K562 (cell line): ENCODE measurements at regions not wholly inside any gene's neighbourhood (a gene's known extent, or its start where the extent isn't known, plus 50 kb on each side); places are given as distances from the start of the nearest gene placed in this dataset.

Experiments used
- BACH1 ChIP-seq: fragments of 200-800 bp; sonication (Bioruptor generic); IDR thresholded peaks from 2 replicates; pipeline ENCODE4 v1.6.1; 2016; ENCODE audit warnings: missing genetic modification characterization, missing compliant biosample characterization
- E2F8 ChIP-seq: fragments of 450-650 bp; IDR thresholded peaks from 2 replicates; pipeline ENCODE4 v1.7.1; 2018; ENCODE audit warnings: mild to moderate bottlenecking, low read depth; ENCODE audit not compliant: partially characterized antibody
- EP300 ChIP-seq: IDR thresholded peaks from 2 replicates; pipeline ENCODE4 v1.6.1; 2012; ENCODE audit warnings: low read length, improper control_type of control experiment
- FOXJ2 ChIP-seq: fragments of 200-800 bp; sonication (Bioruptor generic); IDR thresholded peaks from 2 replicates; pipeline ENCODE4 v1.6.1; 2016; ENCODE audit warnings: missing genetic modification characterization, missing compliant biosample characterization
- MAFK ChIP-seq: IDR thresholded peaks from 2 replicates; pipeline ENCODE4 v1.6.1; 2011; ENCODE audit warnings: low read length, improper control_type of control experiment
- NFIC ChIP-seq: fragments of 450-650 bp; IDR thresholded peaks from 2 replicates; pipeline ENCODE4 v1.6.1; 2017; ENCODE audit warnings: mild to moderate bottlenecking, inconsistent platforms
- POLR2A ChIP-seq: fragments of 450-650 bp; conservative IDR thresholded peaks from 2 replicates; pipeline ENCODE4 v1.6.1; 2016
- RBM14 ChIP-seq: fragments of 200-400 bp; formaldehyde crosslinking; IDR thresholded peaks from 2 replicates; pipeline ENCODE4 v1.6.1; 2018; ENCODE audit warnings: low read depth, mild to moderate bottlenecking, low read length, moderate library complexity, borderline replicate concordance; ENCODE audit not compliant: insufficient read depth
- ZNF143 ChIP-seq: sonication (generic); formaldehyde crosslinking; IDR thresholded peaks from 2 replicates; pipeline ENCODE4 v1.9.0; 2022; ENCODE audit warnings: mild to moderate bottlenecking, missing genetic modification reagents
- ZNF212 ChIP-seq: fragments of 450-650 bp; formaldehyde crosslinking; IDR thresholded peaks from 2 replicates; pipeline ENCODE4 v1.4.0; 2020; ENCODE audit warnings: mild to moderate bottlenecking

DNA sequence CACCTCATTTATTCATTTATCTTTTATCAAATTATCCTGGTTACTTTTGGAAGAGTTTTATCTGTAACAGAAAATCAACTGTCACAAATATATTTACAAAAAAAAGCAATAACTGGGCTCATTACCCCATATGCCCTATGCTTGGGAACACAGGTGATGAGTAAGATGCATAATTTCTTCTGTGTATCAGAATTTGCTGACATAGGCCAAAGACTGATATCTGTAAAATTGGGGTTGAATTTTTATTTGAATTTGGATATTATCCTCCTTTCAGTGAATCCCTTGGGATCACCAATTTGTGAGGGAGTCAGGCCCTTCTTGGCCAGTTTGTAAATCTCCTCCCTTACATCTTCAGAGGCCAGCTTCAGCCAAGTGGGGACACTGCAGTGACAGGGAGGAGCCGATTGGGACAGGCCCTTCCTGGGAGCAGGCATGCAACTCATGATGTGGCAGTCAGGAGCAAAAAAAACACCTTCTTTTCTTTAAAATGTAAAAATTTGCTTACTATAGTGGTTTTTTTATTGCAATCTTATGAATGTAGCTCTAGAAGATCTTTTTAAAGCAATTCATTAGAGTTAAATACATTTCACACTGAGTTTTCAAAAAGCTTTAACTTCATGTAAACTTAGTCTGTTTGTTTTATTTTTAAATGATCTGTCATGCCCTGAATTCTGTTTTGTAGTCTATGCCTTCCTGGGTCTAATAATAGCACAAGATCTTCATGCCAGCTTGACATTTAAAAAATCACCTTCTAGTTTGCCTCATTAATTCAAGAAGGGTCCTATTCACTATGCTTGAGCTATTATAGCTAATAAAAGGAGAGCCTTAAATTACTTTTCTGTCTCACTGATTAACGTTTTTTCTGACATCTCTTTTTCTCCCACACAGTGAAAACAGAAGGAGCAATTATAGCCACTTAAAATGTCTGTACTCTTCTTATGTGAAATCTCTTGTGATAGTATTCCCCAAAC, 136.6 kb upstream of the SPRY1 start (continued):
- TF ChIP-seq FOXJ2 (tag), result no peak
- TF ChIP-seq POLR2A, result no peak
- no peak for TF ChIP-seq RBM14
- TF ChIP-seq ZNF212 (CRISPR knock-in tag), result no peak
- no peak for TF ChIP-seq ZNF143 (CRISPR knock-in tag)
- no peak for TF ChIP-seq NFIC
- peak; percentile 21; the same call in 1 of the 2 replicates for TF ChIP-seq MAFK
- TF ChIP-seq BACH1 (tag), result no peak
- no peak for TF ChIP-seq EP300
- no peak for TF ChIP-seq E2F8
